IMR-90 (cell line): ENCODE measurements at regions not wholly inside any gene's neighbourhood (a gene's known extent, or its start where the extent isn't known, plus 50 kb on each side); places are given as distances from the start of the nearest gene placed in this dataset.

Source experiments
- ATAC-seq: fragments of 200-7000 bp; cut with Tn5 transposase; 2 replicates; pipeline ENCODE4 v1.9.1; 2020; ENCODE audit warnings: low read depth, mild to moderate bottlenecking, moderate library complexity
- BruUV-seq: library from RNA; stranded (reverse); fragments of 400-500 nt; replicated peaks from 2 replicates; lab custom pipeline; 2021; lab: Mats Ljungman, UMichigan
- CTCF ChIA-PET: fragments of 300-600 bp; formaldehyde crosslinking; extraction: SDS; loops from one replicate; lab custom pipeline; 2021; ENCODE audit warnings: antibody characterized with exemption; lab: Yijun Ruan, JAX
- POLR2A ChIA-PET: fragments of 300-600 bp; sonication (Branson Sonifier 250); formaldehyde crosslinking; loops from one replicate; lab custom pipeline; 2022; ENCODE audit warnings: antibody characterized with exemption; ENCODE audit not compliant: unreplicated experiment; lab: Charles Lee
- DNase-seq: peaks from one replicate; pipeline ENCODE4 v3.0.0; 2013
- H2AFZ ChIP-seq: replicated peaks from 2 replicates; pipeline ENCODE3; 2013; ENCODE audit warnings: low read length, mild to moderate bottlenecking; ENCODE audit not compliant: poor library complexity
- H2AK5ac ChIP-seq: 2 replicates; pipeline ENCODE4 v1.6.1; 2013; ENCODE audit warnings: low read depth, low read length, inconsistent platforms
- H2AK9ac ChIP-seq: replicated peaks from 2 replicates; pipeline ENCODE3; 2013; ENCODE audit warnings: mild to moderate bottlenecking, low read depth, low read length, moderate library complexity; ENCODE audit not compliant: poor library complexity
- H2BK120ac ChIP-seq: 2 replicates; pipeline ENCODE4 v1.6.1; 2013; ENCODE audit warnings: low read depth, low read length, inconsistent platforms
- H2BK15ac ChIP-seq: 3 replicates; pipeline ENCODE4 v1.6.1; 2013; ENCODE audit warnings: low read depth, low read length, inconsistent platforms
- H2BK20ac ChIP-seq: 2 replicates; pipeline ENCODE4 v1.6.1; 2013; ENCODE audit warnings: low read depth, mild to moderate bottlenecking, inconsistent platforms, low read length, moderate library complexity
- H2BK5ac ChIP-seq: 2 replicates; pipeline ENCODE4 v1.6.1; 2013; ENCODE audit warnings: mild to moderate bottlenecking, low read depth, low read length, inconsistent platforms; ENCODE audit not compliant: poor library complexity, severe bottlenecking
- H3K14ac ChIP-seq: replicated peaks from 2 replicates; pipeline ENCODE4 v1.6.1; 2013; ENCODE audit warnings: low read depth, low read length, inconsistent platforms
- H3K18ac ChIP-seq: 2 replicates; pipeline ENCODE4 v1.6.1; 2013; ENCODE audit warnings: low read depth, low read length, control low read depth
- H3K23ac ChIP-seq: 2 replicates; pipeline ENCODE4 v1.6.1; 2013; ENCODE audit warnings: low read depth, low read length, inconsistent platforms
- H3K27ac ChIP-seq: 2 replicates; pipeline ENCODE4 v1.5.1; 2013; ENCODE audit warnings: mild to moderate bottlenecking, control low read depth, low read length; ENCODE audit not compliant: insufficient read depth
- H3K27me3 ChIP-seq: 2 replicates; pipeline ENCODE4 v1.6.1; 2013; ENCODE audit warnings: low read length; ENCODE audit not compliant: control insufficient read depth, insufficient read depth
- H3K36me3 ChIP-seq: 2 replicates; pipeline ENCODE4 v1.6.1; 2013; ENCODE audit warnings: low read length, mixed read lengths; ENCODE audit not compliant: control insufficient read depth, insufficient read depth
- H3K4ac ChIP-seq: 2 replicates; pipeline ENCODE4 v1.6.1; 2013; ENCODE audit warnings: low read depth, low read length, inconsistent platforms
- H3K4me1 ChIP-seq: 2 replicates; pipeline ENCODE4 v1.6.1; 2013; ENCODE audit warnings: low read length, mixed read lengths; ENCODE audit not compliant: control insufficient read depth, insufficient read depth
- H3K4me2 ChIP-seq: 2 replicates; pipeline ENCODE4 v1.6.1; 2013; ENCODE audit warnings: low read depth, mild to moderate bottlenecking, control low read depth, low read length, moderate library complexity
- H3K4me3 ChIP-seq: 2 replicates; pipeline ENCODE4 v1.5.1; 2013; ENCODE audit warnings: low read depth, mild to moderate bottlenecking, control low read depth, low read length, moderate library complexity; ENCODE audit not compliant: insufficient read depth
- H3K56ac ChIP-seq: 2 replicates; pipeline ENCODE4 v1.6.1; 2013; ENCODE audit warnings: low read length, inconsistent platforms; ENCODE audit not compliant: insufficient read depth; ENCODE audit errors: extremely low read depth
- H3K79me1 ChIP-seq, 2 experiments: 2 replicates each; pipeline ENCODE4 v1.6.1; 2013; ENCODE audit warnings: low read length in 2 of 2, inconsistent platforms in 1 of 2, low read depth in 1 of 2
- H3K9ac ChIP-seq: 2 replicates; pipeline ENCODE4 v1.6.1; 2013; ENCODE audit warnings: low read depth, low read length, control low read depth
- H3K9me1 ChIP-seq: 2 replicates; pipeline ENCODE4 v1.6.1; 2013; ENCODE audit warnings: low read length, inconsistent platforms; ENCODE audit not compliant: insufficient read depth
- H3K9me3 ChIP-seq: 2 replicates; pipeline ENCODE4 v1.6.1; 2013; ENCODE audit warnings: low read length; ENCODE audit not compliant: control insufficient read depth, insufficient read depth
- H4K20me1 ChIP-seq: 2 replicates; pipeline ENCODE4 v1.6.1; 2013; ENCODE audit warnings: low read length, inconsistent platforms; ENCODE audit not compliant: insufficient read depth
- H4K5ac ChIP-seq: 2 replicates; pipeline ENCODE4 v1.6.1; 2013; ENCODE audit warnings: mild to moderate bottlenecking, low read depth, low read length, control low read depth
- H4K8ac ChIP-seq, 2 experiments: 2 replicates each; pipeline ENCODE4 v1.6.1; 2013; ENCODE audit warnings: low read depth in 2 of 2, low read length in 2 of 2, control low read depth in 1 of 2, inconsistent platforms in 1 of 2
- H4K91ac ChIP-seq: 2 replicates; pipeline ENCODE4 v1.6.1; 2013; ENCODE audit warnings: low read depth, low read length, inconsistent platforms; ENCODE audit not compliant: insufficient read depth
- BHLHE40 ChIP-seq: fragments of 150-350 bp; IDR thresholded peaks from 2 replicates; pipeline ENCODE4 v1.6.1; 2016; ENCODE audit warnings: mild to moderate bottlenecking, low read depth, low read length
- CEBPB ChIP-seq: IDR thresholded peaks from 2 replicates; pipeline ENCODE4 v1.6.1; 2012; ENCODE audit warnings: low read depth, low read length, improper control_type of control experiment
- CHD1 ChIP-seq: IDR thresholded peaks from 2 replicates; pipeline ENCODE4 v1.6.1; 2012; ENCODE audit warnings: low read depth, low read length, improper control_type of control experiment
- MAFK ChIP-seq: IDR thresholded peaks from 2 replicates; pipeline ENCODE4 v1.6.1; 2012; ENCODE audit warnings: low read depth, low read length, improper control_type of control experiment
- MAZ ChIP-seq: IDR thresholded peaks from 2 replicates; pipeline ENCODE4 v1.6.1; 2012; ENCODE audit warnings: low read depth, mild to moderate bottlenecking, low read length, improper control_type of control experiment, moderate library complexity, borderline replicate concordance
- MXI1 ChIP-seq: IDR thresholded peaks from 2 replicates; pipeline ENCODE4 v1.6.1; 2012; ENCODE audit warnings: low read depth, mild to moderate bottlenecking, low read length, moderate library complexity, borderline replicate concordance
- POLR2A ChIP-seq: IDR thresholded peaks from 2 replicates; pipeline ENCODE4 v1.6.1; 2012; ENCODE audit warnings: mild to moderate bottlenecking, low read depth, low read length
- RAD21 ChIP-seq: IDR thresholded peaks from 2 replicates; pipeline ENCODE4 v1.6.1; 2012; ENCODE audit warnings: low read length, improper control_type of control experiment
- RCOR1 ChIP-seq: IDR thresholded peaks from 2 replicates; pipeline ENCODE4 v1.6.1; 2012; ENCODE audit warnings: mild to moderate bottlenecking, low read length, improper control_type of control experiment; ENCODE audit not compliant: insufficient replicate concordance
- SMC3 ChIP-seq: fragments of 150-350 bp; IDR thresholded peaks from 2 replicates; pipeline ENCODE4 v1.6.1; 2016; ENCODE audit warnings: low read depth, mild to moderate bottlenecking, antibody characterized with exemption, low read length, moderate library complexity
- WGBS, 2 experiments: methylation state at CpG; one replicate each; pipeline versions ENCODE4 v1.1.5 to v1.1.7; 2013; ENCODE audit warnings: missing lambda C conversion rate in 2 of 2; ENCODE audit not compliant: insufficient read length in 1 of 2; ENCODE audit errors: extremely low coverage in 2 of 2; 5-methylcytosine and 5-hydroxymethylcytosine counted together
- dilution Hi-C: fragments of 300-500 bp; cut with HindIII; formaldehyde crosslinking; loops from one replicate; pipeline ENCODE4 v1.14.3; 2018; ENCODE audit warnings: low sequenced_read_pairs; ENCODE audit not compliant: unreplicated experiment
- in situ Hi-C: fragments of 300-500 bp; cut with MboI; formaldehyde crosslinking; loops from 3 replicates; pipeline ENCODE4 v1.14.3; 2019; ENCODE audit warnings: low sequenced_read_pairs, inconsistent platforms, mixed read lengths
- intact Hi-C: fragments of 100-400 bp; cut with micrococcal nuclease; formaldehyde crosslinking; loops from 2 replicates; pipeline ENCODE4 v1.10.0; 2022
- TF ChIP-seq, protein P1 (sequence below): fragments of 150-350 bp; IDR thresholded peaks from 2 replicates; pipeline ENCODE4 v1.6.1; 2017; ENCODE audit warnings: mild to moderate bottlenecking, antibody characterized with exemption, low read length, low read depth
- TF ChIP-seq, protein P2 (sequence below): conservative IDR thresholded peaks from 2 replicates; pipeline ENCODE4 v1.5.1; 2012; ENCODE audit warnings: mild to moderate bottlenecking, low read depth, low read length, improper control_type of control experiment
- TF ChIP-seq, protein P3 (sequence below): fragments of 150-350 bp; IDR thresholded peaks from 2 replicates; pipeline ENCODE4 v1.6.1; 2016; ENCODE audit warnings: low read depth, mild to moderate bottlenecking, low read length, moderate library complexity, borderline replicate concordance

DNA sequence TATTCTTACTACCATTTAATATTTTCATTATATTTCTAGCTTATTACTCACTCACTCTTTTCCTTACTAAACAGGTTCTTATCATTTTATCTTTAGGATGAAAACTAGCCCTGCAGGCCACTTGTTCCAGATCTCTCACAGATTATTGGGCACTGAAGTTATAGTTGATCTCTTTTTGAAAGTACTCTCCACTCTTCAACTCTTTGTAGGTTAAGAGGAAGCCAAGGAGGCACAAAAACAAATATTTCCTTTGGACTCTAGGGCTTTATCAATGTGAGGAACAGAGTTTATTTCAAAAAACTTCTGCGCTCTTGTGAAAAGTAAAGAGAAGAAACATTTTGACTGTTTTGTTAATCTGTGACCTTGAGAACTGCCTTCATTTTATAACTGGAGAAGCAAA is 96.0 kb upstream of the NPHP3 start:
- dilution Hi-C loops (no loop called here), intact Hi-C loops (no loop called here), in situ Hi-C loops (no loop called here)
- ChIA-PET CTCF (no interaction called here), POLR2A (no interaction called here)
- Histone ChIP-seq H3K9me1 (no peaks in the 10 kb centered on the region), H2AFZ (no peak overlapping the region), H2BK120ac (no peak overlapping the region), H3K18ac (no peak overlapping the region), H4K20me1 (no peaks in the 10 kb centered on the region), H2BK20ac (no peak overlapping the region), H3K4me1 (no peaks in the 10 kb centered on the region), H4K5ac (no peak overlapping the region), H3K4me2 (no peak overlapping the region), H2BK15ac (no peak overlapping the region), H3K56ac (no peak overlapping the region), H4K91ac (no peak overlapping the region), H4K8ac (no peak overlapping the region), H3K36me3 (no peaks in the 10 kb centered on the region), H2AK9ac (no peak overlapping the region), H3K4ac (no peak overlapping the region), H3K79me1 (no peaks in the 10 kb centered on the region), H3K4me3 (no peak overlapping the region), H3K27ac (no peak overlapping the region), H2AK5ac (no peak overlapping the region), H3K9ac (no peak overlapping the region), H2BK5ac (no peak overlapping the region), H3K9me3 (no peaks in the 10 kb centered on the region), H3K27me3 (no peaks in the 10 kb centered on the region), H3K14ac (no peak overlapping the region), H3K23ac (no peak overlapping the region)
- no CpG with 5 or more reads among the region's 1 CpG for WGBS, 2 experiments
- ATAC-seq (no peak), DNase-seq (no peak)
- no TSS peak for BruUV-seq
- TF ChIP-seq SMC3, result no peak
- no peak for TF ChIP-seq RAD21
- TF ChIP-seq CHD1, result no peak
- no peak for TF ChIP-seq CEBPB
- no peak for TF ChIP-seq POLR2A
- no peak for TF ChIP-seq RCOR1
- no peak for TF ChIP-seq MXI1
- TF ChIP-seq, protein P1, sequence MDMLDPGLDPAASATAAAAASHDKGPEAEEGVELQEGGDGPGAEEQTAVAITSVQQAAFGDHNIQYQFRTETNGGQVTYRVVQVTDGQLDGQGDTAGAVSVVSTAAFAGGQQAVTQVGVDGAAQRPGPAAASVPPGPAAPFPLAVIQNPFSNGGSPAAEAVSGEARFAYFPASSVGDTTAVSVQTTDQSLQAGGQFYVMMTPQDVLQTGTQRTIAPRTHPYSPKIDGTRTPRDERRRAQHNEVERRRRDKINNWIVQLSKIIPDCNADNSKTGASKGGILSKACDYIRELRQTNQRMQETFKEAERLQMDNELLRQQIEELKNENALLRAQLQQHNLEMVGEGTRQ, result no peak
- TF ChIP-seq, protein P2, sequence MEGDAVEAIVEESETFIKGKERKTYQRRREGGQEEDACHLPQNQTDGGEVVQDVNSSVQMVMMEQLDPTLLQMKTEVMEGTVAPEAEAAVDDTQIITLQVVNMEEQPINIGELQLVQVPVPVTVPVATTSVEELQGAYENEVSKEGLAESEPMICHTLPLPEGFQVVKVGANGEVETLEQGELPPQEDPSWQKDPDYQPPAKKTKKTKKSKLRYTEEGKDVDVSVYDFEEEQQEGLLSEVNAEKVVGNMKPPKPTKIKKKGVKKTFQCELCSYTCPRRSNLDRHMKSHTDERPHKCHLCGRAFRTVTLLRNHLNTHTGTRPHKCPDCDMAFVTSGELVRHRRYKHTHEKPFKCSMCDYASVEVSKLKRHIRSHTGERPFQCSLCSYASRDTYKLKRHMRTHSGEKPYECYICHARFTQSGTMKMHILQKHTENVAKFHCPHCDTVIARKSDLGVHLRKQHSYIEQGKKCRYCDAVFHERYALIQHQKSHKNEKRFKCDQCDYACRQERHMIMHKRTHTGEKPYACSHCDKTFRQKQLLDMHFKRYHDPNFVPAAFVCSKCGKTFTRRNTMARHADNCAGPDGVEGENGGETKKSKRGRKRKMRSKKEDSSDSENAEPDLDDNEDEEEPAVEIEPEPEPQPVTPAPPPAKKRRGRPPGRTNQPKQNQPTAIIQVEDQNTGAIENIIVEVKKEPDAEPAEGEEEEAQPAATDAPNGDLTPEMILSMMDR, result no peak
- TF ChIP-seq BHLHE40, result no peak
- no peak for TF ChIP-seq MAFK
- no peak for TF ChIP-seq MAZ
- TF ChIP-seq, protein P3, sequence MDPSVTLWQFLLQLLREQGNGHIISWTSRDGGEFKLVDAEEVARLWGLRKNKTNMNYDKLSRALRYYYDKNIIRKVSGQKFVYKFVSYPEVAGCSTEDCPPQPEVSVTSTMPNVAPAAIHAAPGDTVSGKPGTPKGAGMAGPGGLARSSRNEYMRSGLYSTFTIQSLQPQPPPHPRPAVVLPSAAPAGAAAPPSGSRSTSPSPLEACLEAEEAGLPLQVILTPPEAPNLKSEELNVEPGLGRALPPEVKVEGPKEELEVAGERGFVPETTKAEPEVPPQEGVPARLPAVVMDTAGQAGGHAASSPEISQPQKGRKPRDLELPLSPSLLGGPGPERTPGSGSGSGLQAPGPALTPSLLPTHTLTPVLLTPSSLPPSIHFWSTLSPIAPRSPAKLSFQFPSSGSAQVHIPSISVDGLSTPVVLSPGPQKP, result no peak
